ENCODE measurements at regions not wholly inside any gene's neighbourhood (a gene's known extent, or its start where the extent isn't known, plus 50 kb on each side); places are given as distances from the start of the nearest gene placed in this dataset.
A peak's percentile ranks its signal among the peaks of the same experiment; 100 is the strongest.

- H3K27me3 Mint-ChIP-seq (ENCODE audit: low read depth): peaks cover 30% of the 10 kb centered on the region
- no peak overlapping the region for H3K4me3 Mint-ChIP-seq
- no peak for ATAC-seq (replicated peaks in 1 of 2)
- H3K4me1 Mint-ChIP-seq (ENCODE audit: low read depth): peaks cover 8% of the 10 kb centered on the region
- no peak for DNase-seq
- no peaks in the 10 kb centered on the region for H3K36me3 Mint-ChIP-seq (ENCODE audit: insufficient read depth in 2 of 2)
- no peaks in the 10 kb centered on the region for H3K9me3 Mint-ChIP-seq
- no peak overlapping the region for H3K27ac Mint-ChIP-seq
Observed at GRCh38 chr11:8809241-8809938, 101.6 kb upstream of the AKIP1 start.

GRCh38 chr11:8809939-8810539 is 101.0 kb upstream of the AKIP1 start:
- Mint-ChIP-seq H3K27me3 (ENCODE audit: low read depth) (peaks cover 30% of the 10 kb centered on the region), H3K9me3 (no peaks in the 10 kb centered on the region), H3K36me3 (ENCODE audit: insufficient read depth in 2 of 2) (no peaks in the 10 kb centered on the region), H3K4me3 (peak overlapping the region; percentile 41 to 74), H3K27ac (no peak overlapping the region), H3K4me1 (ENCODE audit: low read depth) (peaks cover 8% of the 10 kb centered on the region)
- ATAC-seq (replicated peaks in 1 of 2): no peak
- no peak for DNase-seq

GRCh38 chr11:8810540-8811301 is 100.3 kb upstream of the AKIP1 start:
- DNase-seq: peak; percentile 11 to 31
- Mint-ChIP-seq H3K4me3 (peak overlapping the region; percentile 41 to 74), H3K36me3 (ENCODE audit: insufficient read depth in 2 of 2) (no peaks in the 10 kb centered on the region), H3K27ac (no peak overlapping the region), H3K4me1 (ENCODE audit: low read depth) (peaks cover 8% of the 10 kb centered on the region), H3K9me3 (no peaks in the 10 kb centered on the region), H3K27me3 (ENCODE audit: low read depth) (peaks cover 30% of the 10 kb centered on the region)
- ATAC-seq (replicated peaks in 1 of 2): peak; percentile 40 to 46

GRCh38 chr11:8811571-8811970 is 99.4 kb upstream of the AKIP1 start:
- no peaks in the 10 kb centered on the region for H3K9me3 Mint-ChIP-seq
- H3K4me3 Mint-ChIP-seq: no peak overlapping the region
- H3K27ac Mint-ChIP-seq: no peak overlapping the region
- H3K27me3 Mint-ChIP-seq (ENCODE audit: low read depth): peaks cover 30% of the 10 kb centered on the region
- H3K4me1 Mint-ChIP-seq (ENCODE audit: low read depth): peaks cover 8% of the 10 kb centered on the region
- DNase-seq: no peak
- ATAC-seq (replicated peaks in 1 of 2): no peak
- H3K36me3 Mint-ChIP-seq (ENCODE audit: insufficient read depth in 2 of 2): no peaks in the 10 kb centered on the region

- DNase-seq: no peak
- H3K36me3 Mint-ChIP-seq (ENCODE audit: insufficient read depth in 2 of 2): no peaks in the 10 kb centered on the region
- ATAC-seq (replicated peaks in 1 of 2): no peak
- H3K27ac Mint-ChIP-seq: no peak overlapping the region
- peaks cover 30% of the 10 kb centered on the region for H3K27me3 Mint-ChIP-seq (ENCODE audit: low read depth)
- peaks cover 8% of the 10 kb centered on the region for H3K4me1 Mint-ChIP-seq (ENCODE audit: low read depth)
- no peaks in the 10 kb centered on the region for H3K9me3 Mint-ChIP-seq
- no peak overlapping the region for H3K4me3 Mint-ChIP-seq
Observed at GRCh38 chr11:8812438-8812837, 98.6 kb upstream of the AKIP1 start.

GRCh38 chr11:8813658-8814057 is 97.3 kb upstream of the AKIP1 start:
- peaks cover 8% of the 10 kb centered on the region for H3K4me1 Mint-ChIP-seq (ENCODE audit: low read depth)
- H3K9me3 Mint-ChIP-seq: no peaks in the 10 kb centered on the region
- H3K36me3 Mint-ChIP-seq (ENCODE audit: insufficient read depth in 2 of 2): no peaks in the 10 kb centered on the region
- ATAC-seq (replicated peaks in 1 of 2): peak; percentile 73 to 77
- H3K4me3 Mint-ChIP-seq: no peak overlapping the region
- peak; percentile 63 to 69 for DNase-seq
- H3K27me3 Mint-ChIP-seq (ENCODE audit: low read depth): peaks cover 30% of the 10 kb centered on the region
- no peak overlapping the region for H3K27ac Mint-ChIP-seq

- peaks cover 24% of the 10 kb centered on the region for H3K27me3 Mint-ChIP-seq (ENCODE audit: low read depth)
- DNase-seq: no peak
- no peaks in the 10 kb centered on the region for H3K36me3 Mint-ChIP-seq (ENCODE audit: insufficient read depth in 2 of 2)
- no peak overlapping the region for H3K27ac Mint-ChIP-seq
- H3K9me3 Mint-ChIP-seq: no peaks in the 10 kb centered on the region
- no peak overlapping the region for H3K4me3 Mint-ChIP-seq
- peaks cover 8% of the 10 kb centered on the region for H3K4me1 Mint-ChIP-seq (ENCODE audit: low read depth)
- ATAC-seq (replicated peaks in 1 of 2): peak in 1 of 2 donors; percentile 36
Observed at GRCh38 chr11:8814209-8814922, 96.6 kb upstream of the AKIP1 start.

- Mint-ChIP-seq H3K27me3 (ENCODE audit: low read depth) (peaks cover 19% of the 10 kb centered on the region), H3K36me3 (ENCODE audit: insufficient read depth in 2 of 2) (no peaks in the 10 kb centered on the region), H3K27ac (no peak overlapping the region), H3K4me3 (no peak overlapping the region), H3K4me1 (ENCODE audit: low read depth) (peaks cover 8% of the 10 kb centered on the region), H3K9me3 (no peaks in the 10 kb centered on the region)
- DNase-seq (no peak), ATAC-seq (replicated peaks in 1 of 2) (no peak)
Observed at GRCh38 chr11:8814923-8815240, 96.1 kb upstream of the AKIP1 start.

GRCh38 chr11:8818421-8818820 is 92.6 kb upstream of the AKIP1 start:
- DNase-seq: no peak
- Mint-ChIP-seq H3K4me1 (ENCODE audit: low read depth) (no peaks in the 10 kb centered on the region), H3K36me3 (ENCODE audit: insufficient read depth in 2 of 2) (no peaks in the 10 kb centered on the region), H3K4me3 (no peak overlapping the region), H3K27me3 (ENCODE audit: low read depth) (no peaks in the 10 kb centered on the region), H3K9me3 (no peaks in the 10 kb centered on the region), H3K27ac (no peak overlapping the region)
- no peak for ATAC-seq (replicated peaks in 1 of 2)

- Mint-ChIP-seq H3K36me3 (ENCODE audit: insufficient read depth in 2 of 2) (no peaks in the 10 kb centered on the region), H3K9me3 (no peaks in the 10 kb centered on the region), H3K27me3 (ENCODE audit: low read depth) (no peaks in the 10 kb centered on the region), H3K4me1 (ENCODE audit: low read depth) (no peaks in the 10 kb centered on the region), H3K27ac (no peak overlapping the region), H3K4me3 (no peak overlapping the region)
- ATAC-seq (replicated peaks in 1 of 2): no peak
- no peak for DNase-seq
Observed at GRCh38 chr11:8820401-8820800, 90.6 kb upstream of the AKIP1 start.

- no peak overlapping the region for H3K27ac Mint-ChIP-seq
Observed at GRCh38 chr11:8822469-8822868, 88.5 kb upstream of the AKIP1 start.

GRCh38 chr11:8823174-8823742 is 87.7 kb upstream of the AKIP1 start:
- Mint-ChIP-seq H3K36me3 (ENCODE audit: insufficient read depth in 2 of 2) (no peaks in the 10 kb centered on the region), H3K9me3 (no peaks in the 10 kb centered on the region), H3K4me1 (ENCODE audit: low read depth) (no peaks in the 10 kb centered on the region), H3K27ac (no peak overlapping the region), H3K27me3 (ENCODE audit: low read depth) (no peaks in the 10 kb centered on the region), H3K4me3 (no peak overlapping the region)
- no peak for DNase-seq
- no peak for ATAC-seq (replicated peaks in 1 of 2)

More at GRCh38 chr11:8822469-8822868, 88.5 kb upstream of the AKIP1 start:
- Mint-ChIP-seq H3K4me3 (no peak overlapping the region), H3K27me3 (ENCODE audit: low read depth) (no peaks in the 10 kb centered on the region), H3K9me3 (no peaks in the 10 kb centered on the region), H3K36me3 (ENCODE audit: insufficient read depth in 2 of 2) (no peaks in the 10 kb centered on the region), H3K4me1 (ENCODE audit: low read depth) (no peaks in the 10 kb centered on the region)
- no peak for DNase-seq
- ATAC-seq (replicated peaks in 1 of 2): no peak

All from activated T-cell treated with anti-CD3 and anti-CD28 coated beads, Interleukin-2, amount 50 U/mL, for 72 hours (primary cell).